Esophagus muscularis mucosa (tissue), 4 donors: ENCODE measurements at regions not wholly inside any gene's neighbourhood (a gene's known extent, or its start where the extent isn't known, plus 50 kb on each side); places are given as distances from the start of the nearest gene placed in this dataset.

ENCODE experiments used
- DNase-seq: peaks from one replicate; pipeline ENCODE4 v3.0.0-alpha.2; 2017; ENCODE audit errors: extremely low spot score
- H3K27ac ChIP-seq, 4 donors: fragments of 200-600 bp; sonication (generic); replicated peaks in 1 of 4; 1 replicate in 3 of 4; 2 replicates in 1 of 4; pipeline ENCODE4 v1.5.1; 2016 to 2019; ENCODE audit warnings: mild to moderate bottlenecking in 1 of 4
- H3K27me3 ChIP-seq, 4 donors: fragments of 200-600 bp; sonication (generic); one replicate each; pipeline versions ENCODE4 v1.5.1 to v1.6.0; 2016 to 2019
- H3K36me3 ChIP-seq, 4 donors: fragments of 200-600 bp; sonication (generic); one replicate each; pipeline ENCODE4 v1.5.1; 2016 to 2019
- H3K4me1 ChIP-seq, 4 donors: fragments of 200-600 bp; sonication (generic); one replicate each; pipeline ENCODE4 v1.5.1; 2016 to 2019
- H3K4me3 ChIP-seq, 4 donors: fragments of 200-600 bp; sonication (generic); 1 replicate in 2 of 4; 2 replicates in 2 of 4; pipeline ENCODE4 v1.5.1; 2016 to 2019; ENCODE audit warnings: mild to moderate bottlenecking in 4 of 4, moderate library complexity in 1 of 4
- H3K9me3 ChIP-seq, 4 donors: fragments of 200-600 bp; sonication (generic); 1 replicate in 3 of 4; 2 replicates in 1 of 4; pipeline ENCODE4 v1.5.1; 2016 to 2019
- EP300 ChIP-seq: sonication (generic); formaldehyde crosslinking; IDR thresholded peaks from one replicate; pipeline ENCODE4 v1.6.1; 2017; ENCODE audit warnings: antibody characterized with exemption
- POLR2A ChIP-seq: fragments of 450-650 bp; IDR thresholded peaks from one replicate; pipeline ENCODE4 v1.6.1; 2017; ENCODE audit warnings: antibody characterized with exemption, moderate library complexity, mild to moderate bottlenecking, low read depth
- POLR2AphosphoS5 ChIP-seq, 2 donors: sonication (generic); formaldehyde crosslinking; IDR thresholded peaks; one replicate each; pipeline ENCODE4 v1.6.1; 2017; ENCODE audit warnings: antibody characterized with exemption in 2 of 2
- WGBS: methylation state at CpG from one replicate; pipeline ENCODE4 v1.1.5; 2018; 5-methylcytosine and 5-hydroxymethylcytosine counted together
- intact Hi-C: fragments of 100-400 bp; cut with DNase I; formaldehyde crosslinking; loops from one replicate; pipeline ENCODE4 v1.15.1; 2023
- TF ChIP-seq, protein P1 (sequence below), 3 experiments: fragments of 200-600 bp in 2 of 3; fragments of 450-650 bp in 1 of 3; sonication (generic) in 2 of 3; IDR thresholded peaks; one replicate each; pipeline ENCODE4 v1.5.1; 2017 to 2019; ENCODE audit warnings: antibody characterized with exemption in 3 of 3, mild to moderate bottlenecking in 2 of 3, moderate library complexity in 1 of 3

- Histone ChIP-seq H3K36me3 (no peaks in the 10 kb centered on the region), H3K27me3 (no peaks in the 10 kb centered on the region), H3K27ac (no peak overlapping the region), H3K4me1 (no peaks in the 10 kb centered on the region), H3K9me3 (no peaks in the 10 kb centered on the region), H3K4me3 (peak overlapping the region in 1 of 4 donors; percentile 12)
- DNase-seq = no peak
- intact Hi-C loops = no loop called here
- TF ChIP-seq POLR2A (no peak), EP300 (no peak), POLR2AphosphoS5 (IDR thresholded peaks at IDR 0.05) (no peak)
- TF ChIP-seq, protein P1, sequence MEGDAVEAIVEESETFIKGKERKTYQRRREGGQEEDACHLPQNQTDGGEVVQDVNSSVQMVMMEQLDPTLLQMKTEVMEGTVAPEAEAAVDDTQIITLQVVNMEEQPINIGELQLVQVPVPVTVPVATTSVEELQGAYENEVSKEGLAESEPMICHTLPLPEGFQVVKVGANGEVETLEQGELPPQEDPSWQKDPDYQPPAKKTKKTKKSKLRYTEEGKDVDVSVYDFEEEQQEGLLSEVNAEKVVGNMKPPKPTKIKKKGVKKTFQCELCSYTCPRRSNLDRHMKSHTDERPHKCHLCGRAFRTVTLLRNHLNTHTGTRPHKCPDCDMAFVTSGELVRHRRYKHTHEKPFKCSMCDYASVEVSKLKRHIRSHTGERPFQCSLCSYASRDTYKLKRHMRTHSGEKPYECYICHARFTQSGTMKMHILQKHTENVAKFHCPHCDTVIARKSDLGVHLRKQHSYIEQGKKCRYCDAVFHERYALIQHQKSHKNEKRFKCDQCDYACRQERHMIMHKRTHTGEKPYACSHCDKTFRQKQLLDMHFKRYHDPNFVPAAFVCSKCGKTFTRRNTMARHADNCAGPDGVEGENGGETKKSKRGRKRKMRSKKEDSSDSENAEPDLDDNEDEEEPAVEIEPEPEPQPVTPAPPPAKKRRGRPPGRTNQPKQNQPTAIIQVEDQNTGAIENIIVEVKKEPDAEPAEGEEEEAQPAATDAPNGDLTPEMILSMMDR (IDR thresholded peaks at IDR 0.05) = no peak
- WGBS = 74% methylated on average over 23 of the region's 23 CpGs
These were observed 51.2 kb upstream of the CARD11 start for GRCh38 chr7:3094701-3095445.

- no peak for DNase-seq
- no peak for TF ChIP-seq EP300
- TF ChIP-seq POLR2A = no peak
- TF ChIP-seq, protein P1 (IDR thresholded peaks at IDR 0.05) = no peak
- no peak for TF ChIP-seq POLR2AphosphoS5 (IDR thresholded peaks at IDR 0.05)
These were observed 54.1 kb upstream of the CARD11 start for GRCh38 chr7:3097734-3098133.

DNA sequence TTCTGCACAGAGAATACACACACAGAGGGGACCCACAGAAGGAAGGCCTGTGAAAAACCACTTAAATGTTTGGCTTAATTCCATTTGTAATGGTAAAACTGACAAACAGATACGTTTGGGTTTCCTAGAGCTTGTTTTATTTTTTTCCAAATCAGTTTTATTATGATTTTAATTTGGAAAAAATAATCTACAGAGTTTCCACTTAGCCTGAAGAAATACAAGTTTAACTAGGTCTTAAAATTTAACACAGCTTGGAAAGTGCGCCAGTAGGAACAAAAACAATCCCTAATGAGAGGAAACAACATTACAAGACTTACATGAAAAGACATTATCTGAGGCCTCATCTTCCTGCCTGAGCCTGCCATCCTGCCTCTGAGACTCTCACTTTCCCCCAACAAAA is 58.5 kb upstream of the CARD11 start:
- no peak overlapping the region for H3K4me3 ChIP-seq
- H3K4me1 ChIP-seq = no peaks in the 10 kb centered on the region
- peaks cover 0 to 5% (median 0%) of the 10 kb centered on the region in 4 donors for H3K9me3 ChIP-seq
- TF ChIP-seq EP300 = no peak
- TF ChIP-seq, protein P1 (IDR thresholded peaks at IDR 0.05) = no peak
- no peak for TF ChIP-seq POLR2A
- no peak for TF ChIP-seq POLR2AphosphoS5 (IDR thresholded peaks at IDR 0.05)
- DNase-seq = no peak
- no peak overlapping the region for H3K27ac ChIP-seq
- H3K36me3 ChIP-seq = no peaks in the 10 kb centered on the region
- intact Hi-C loops = no loop called here
- H3K27me3 ChIP-seq = peaks cover 0 to 8% (median 0%) of the 10 kb centered on the region in 4 donors
- WGBS = 47% methylated on average over 2 of the region's 2 CpGs

More at GRCh38 chr7:3097734-3098133, 54.1 kb upstream of the CARD11 start:
- intact Hi-C loops = no loop called here
- no peaks in the 10 kb centered on the region for H3K27me3 ChIP-seq
- H3K9me3 ChIP-seq = no peaks in the 10 kb centered on the region
- WGBS = 82% methylated on average over 1 of the region's 1 CpG
- no peaks in the 10 kb centered on the region for H3K4me1 ChIP-seq
- H3K36me3 ChIP-seq = no peaks in the 10 kb centered on the region
- no peak overlapping the region for H3K27ac ChIP-seq
- no peak overlapping the region for H3K4me3 ChIP-seq

- H3K4me1 ChIP-seq = no peaks in the 10 kb centered on the region
- intact Hi-C loops = no loop called here
- H3K4me3 ChIP-seq = no peak overlapping the region
- H3K27me3 ChIP-seq = peaks cover 0 to 16% (median 0%) of the 10 kb centered on the region in 4 donors
- H3K36me3 ChIP-seq = no peaks in the 10 kb centered on the region
- H3K9me3 ChIP-seq = peaks cover 0 to 11% (median 3%) of the 10 kb centered on the region in 4 donors
- DNase-seq = no peak
- no peak for TF ChIP-seq EP300
- no peak for TF ChIP-seq POLR2A
- TF ChIP-seq, protein P1 (IDR thresholded peaks at IDR 0.05) = no peak
- no peak for TF ChIP-seq POLR2AphosphoS5 (IDR thresholded peaks at IDR 0.05)
- 86% methylated on average over 12 of the region's 12 CpGs for WGBS
- no peak overlapping the region for H3K27ac ChIP-seq
These were observed 60.1 kb upstream of the CARD11 start for GRCh38 chr7:3103614-3104398.
